ENCODE measurements at regions not wholly inside any gene's neighbourhood (a gene's known extent, or its start where the extent isn't known, plus 50 kb on each side); places are given as distances from the start of the nearest gene placed in this dataset.

- H3K4me3 ChIP-seq, result no peak overlapping the region
- peaks cover 0 to 2% (median 0%) of the 10 kb centered on the region in 11 donors for H3K9me3 ChIP-seq
- H3K36me3 ChIP-seq, result no peaks in the 10 kb centered on the region
- intact Hi-C loops (cut with DNase I), result no loop called here
- no peaks in the 10 kb centered on the region for H3K4me1 ChIP-seq
- no peak for TF ChIP-seq CTCF (IDR thresholded peaks at IDR 0.05)
- WGBS, 2 donors, result 82 to 94% methylated on average over 3 of the region's 3 CpGs
- H3K27me3 ChIP-seq, result no peaks in the 10 kb centered on the region
- DNase-seq, result no peak
- no peak for ATAC-seq
- no peak overlapping the region for H3K27ac ChIP-seq
These were observed 545.6 kb downstream of the SNAPC1 start for GRCh38 chr14:62307844-62308243.

GRCh38 chr14:62308316-62308715 lies 546.1 kb downstream of the SNAPC1 start:
- Histone ChIP-seq H3K27me3 (no peaks in the 10 kb centered on the region), H3K4me3 (no peak overlapping the region), H3K9me3 (peaks cover 0 to 2% (median 0%) of the 10 kb centered on the region in 11 donors), H3K4me1 (no peaks in the 10 kb centered on the region), H3K27ac (no peak overlapping the region), H3K36me3 (no peaks in the 10 kb centered on the region)
- intact Hi-C loops (cut with DNase I), result no loop called here
- DNase-seq (no peak), ATAC-seq (no peak)
- TF ChIP-seq CTCF (IDR thresholded peaks at IDR 0.05), result no peak
- whole genome bisulfite sequencing, 2 donors, result 56 to 65% methylated on average over 3 of the region's 3 CpGs

GRCh38 chr14:62308891-62309290 lies 546.7 kb downstream of the SNAPC1 start:
- TF ChIP-seq CTCF (IDR thresholded peaks at IDR 0.05), result no peak
- Histone ChIP-seq H3K27me3 (no peaks in the 10 kb centered on the region), H3K27ac (no peak overlapping the region), H3K36me3 (no peaks in the 10 kb centered on the region), H3K9me3 (peaks cover 0 to 2% (median 0%) of the 10 kb centered on the region in 11 donors), H3K4me3 (no peak overlapping the region), H3K4me1 (no peaks in the 10 kb centered on the region)
- ATAC-seq (no peak), DNase-seq (no peak)
- intact Hi-C loops (cut with DNase I), result no loop called here
- WGBS, 2 donors, result 44 to 54% methylated on average over 4 of the region's 4 CpGs

GRCh38 chr14:62313212-62313611 lies 551.0 kb downstream of the SNAPC1 start:
- ATAC-seq, result no peak
- intact Hi-C loops (cut with DNase I), result no loop called here
- peaks cover 0 to 2% (median 0%) of the 10 kb centered on the region in 11 donors for H3K9me3 ChIP-seq
- no peaks in the 10 kb centered on the region for H3K36me3 ChIP-seq
- no peak overlapping the region for H3K4me3 ChIP-seq
- no peak for DNase-seq
- TF ChIP-seq CTCF (IDR thresholded peaks at IDR 0.05), result no peak
- H3K27me3 ChIP-seq, result no peaks in the 10 kb centered on the region
- 82 to 89% methylated on average over 3 of the region's 3 CpGs for WGBS, 2 donors
- H3K27ac ChIP-seq, result no peak overlapping the region
- H3K4me1 ChIP-seq, result no peaks in the 10 kb centered on the region

All from heart right ventricle (tissue), 16 donors.